Cardiac muscle cell (in vitro differentiated cells and primary cell): ENCODE measurements at regions not wholly inside any gene's neighbourhood (a gene's known extent, or its start where the extent isn't known, plus 50 kb on each side); places are given as distances from the start of the nearest gene placed in this dataset.

Experiments
- DNase-seq, 2 donors: peaks; one replicate each; pipeline versions ENCODE4 v3.0.0 to v3.0.0-alpha.2; 2010 to 2017; ENCODE audit warnings: low read depth in 1 of 2, low spot score in 1 of 2
- H3K27ac ChIP-seq: fragments of 200-600 bp; sonication (generic); 2 replicates; pipeline ENCODE4 v1.5.1; 2016
- H3K27me3 ChIP-seq: fragments of 200-600 bp; sonication (generic); 2 replicates; pipeline ENCODE4 v1.6.0; 2016; ENCODE audit warnings: control low read depth
- H3K36me3 ChIP-seq: fragments of 200-600 bp; sonication (generic); 2 replicates; pipeline ENCODE4 v1.5.1; 2016; ENCODE audit warnings: control low read depth
- H3K4me1 ChIP-seq: fragments of 200-600 bp; sonication (generic); 2 replicates; pipeline ENCODE4 v1.8.1; 2017; ENCODE audit warnings: low read depth, mild to moderate bottlenecking, mixed run types
- H3K4me3 ChIP-seq: fragments of 200-600 bp; sonication (generic); 2 replicates; pipeline ENCODE4 v1.5.1; 2016; ENCODE audit warnings: mild to moderate bottlenecking
- H3K9me3 ChIP-seq: fragments of 200-600 bp; sonication (generic); 2 replicates; pipeline ENCODE4 v1.5.1; 2017; ENCODE audit warnings: low read depth, mild to moderate bottlenecking, control low read depth
- TF ChIP-seq, protein P1 (sequence below): IDR thresholded peaks from 2 replicates; pipeline ENCODE4 v1.5.1; 2012; ENCODE audit warnings: low read depth, mild to moderate bottlenecking, low read length

DNA sequence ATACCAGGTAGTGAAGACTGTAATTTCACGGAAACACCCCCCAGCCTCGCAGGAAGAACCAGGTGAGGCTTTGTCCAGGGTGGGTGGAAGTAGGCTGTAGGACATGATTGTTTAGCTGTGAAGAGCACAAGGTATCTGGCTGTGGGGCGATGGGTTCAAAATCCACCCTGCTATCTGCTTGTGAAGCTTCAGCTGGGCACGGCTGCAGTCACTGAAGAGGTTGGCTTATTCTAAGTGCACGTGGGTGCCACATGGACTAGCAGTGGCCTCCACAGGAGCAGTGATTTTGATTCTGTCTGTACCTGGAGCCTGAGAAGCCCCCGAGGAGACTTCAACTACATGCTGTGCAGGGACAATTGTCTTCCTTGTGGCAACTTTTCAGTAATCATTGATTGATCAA lies 254.1 kb downstream of the FGF9 start:
- Histone ChIP-seq H3K27me3 (no peaks in the 10 kb centered on the region), H3K4me3 (no peak overlapping the region), H3K27ac (no peak overlapping the region), H3K36me3 (no peaks in the 10 kb centered on the region), H3K4me1 (no peaks in the 10 kb centered on the region), H3K9me3 (no peaks in the 10 kb centered on the region)
- TF ChIP-seq, protein P1, sequence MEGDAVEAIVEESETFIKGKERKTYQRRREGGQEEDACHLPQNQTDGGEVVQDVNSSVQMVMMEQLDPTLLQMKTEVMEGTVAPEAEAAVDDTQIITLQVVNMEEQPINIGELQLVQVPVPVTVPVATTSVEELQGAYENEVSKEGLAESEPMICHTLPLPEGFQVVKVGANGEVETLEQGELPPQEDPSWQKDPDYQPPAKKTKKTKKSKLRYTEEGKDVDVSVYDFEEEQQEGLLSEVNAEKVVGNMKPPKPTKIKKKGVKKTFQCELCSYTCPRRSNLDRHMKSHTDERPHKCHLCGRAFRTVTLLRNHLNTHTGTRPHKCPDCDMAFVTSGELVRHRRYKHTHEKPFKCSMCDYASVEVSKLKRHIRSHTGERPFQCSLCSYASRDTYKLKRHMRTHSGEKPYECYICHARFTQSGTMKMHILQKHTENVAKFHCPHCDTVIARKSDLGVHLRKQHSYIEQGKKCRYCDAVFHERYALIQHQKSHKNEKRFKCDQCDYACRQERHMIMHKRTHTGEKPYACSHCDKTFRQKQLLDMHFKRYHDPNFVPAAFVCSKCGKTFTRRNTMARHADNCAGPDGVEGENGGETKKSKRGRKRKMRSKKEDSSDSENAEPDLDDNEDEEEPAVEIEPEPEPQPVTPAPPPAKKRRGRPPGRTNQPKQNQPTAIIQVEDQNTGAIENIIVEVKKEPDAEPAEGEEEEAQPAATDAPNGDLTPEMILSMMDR: no peak
- DNase-seq: no peak

DNA sequence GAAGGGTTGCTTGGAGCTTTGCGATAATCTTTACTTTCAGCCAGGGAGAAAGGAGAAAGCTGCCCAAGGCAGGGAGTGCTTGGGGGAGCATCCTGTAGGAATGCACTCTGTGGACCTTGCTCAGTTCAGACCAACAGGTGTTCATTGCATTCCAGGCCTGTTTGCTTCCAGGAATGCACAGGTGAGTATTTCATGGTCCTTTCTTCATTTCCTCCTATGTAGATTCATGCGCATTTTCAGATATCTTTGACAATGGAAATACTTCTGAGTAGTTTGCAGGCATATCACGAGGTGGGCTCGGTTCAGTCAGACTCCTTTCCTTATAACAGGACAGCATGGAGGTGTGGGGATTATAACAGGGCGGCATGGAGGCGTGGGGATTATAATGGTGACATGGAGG lies 254.8 kb downstream of the FGF9 start:
- H3K4me1 ChIP-seq: no peaks in the 10 kb centered on the region
- H3K27ac ChIP-seq: no peak overlapping the region
- no peak overlapping the region for H3K4me3 ChIP-seq
- TF ChIP-seq, protein P1: no peak
- no peak for DNase-seq
- H3K27me3 ChIP-seq: no peaks in the 10 kb centered on the region
- H3K36me3 ChIP-seq: no peaks in the 10 kb centered on the region
- no peaks in the 10 kb centered on the region for H3K9me3 ChIP-seq

DNA sequence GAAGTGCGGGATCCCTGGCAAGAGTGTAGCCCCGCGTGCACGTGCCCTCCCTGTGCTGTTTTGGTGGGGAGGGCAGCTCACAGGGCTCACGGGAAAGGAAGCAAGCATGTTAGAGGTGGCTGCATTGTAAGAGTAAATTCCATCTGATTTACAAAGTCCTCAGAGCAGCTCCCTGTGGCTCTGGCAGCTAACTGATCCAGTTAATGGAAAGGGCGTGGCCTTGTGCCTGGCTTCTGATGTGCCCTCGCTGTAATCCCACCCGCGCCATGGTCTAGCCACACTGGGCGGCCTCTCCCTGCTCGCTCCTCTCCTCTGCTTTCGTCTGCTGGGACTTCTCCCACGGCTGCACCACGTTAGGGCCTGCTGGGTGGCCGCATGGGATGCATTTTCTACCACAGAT lies 258.5 kb downstream of the FGF9 start:
- DNase-seq: no peak
- Histone ChIP-seq H3K27ac (no peak overlapping the region), H3K36me3 (no peaks in the 10 kb centered on the region), H3K4me3 (no peak overlapping the region), H3K9me3 (no peaks in the 10 kb centered on the region), H3K4me1 (no peaks in the 10 kb centered on the region), H3K27me3 (no peaks in the 10 kb centered on the region)
- TF ChIP-seq, protein P1: no peak

DNA sequence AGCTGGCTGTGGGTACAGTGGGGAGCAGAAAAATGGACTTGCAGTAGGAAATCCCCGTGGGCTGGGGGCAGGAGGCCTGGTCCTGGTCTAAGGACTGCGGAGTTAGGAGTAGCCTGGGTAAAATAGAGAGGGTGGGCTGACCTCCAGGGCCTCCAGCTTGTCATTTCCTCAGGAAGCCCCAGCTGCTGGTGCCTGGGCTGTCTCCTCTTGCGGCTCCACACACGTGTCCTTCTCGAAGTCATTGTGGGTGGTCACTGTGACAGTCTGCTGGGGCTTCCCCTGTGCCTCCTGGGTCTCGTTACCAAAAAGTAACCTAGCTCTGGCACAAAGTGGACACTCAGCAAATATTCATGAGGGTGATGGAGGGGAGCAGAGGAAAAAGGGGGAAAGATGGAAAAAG lies 259.7 kb downstream of the FGF9 start:
- TF ChIP-seq, protein P1: no peak
- Histone ChIP-seq H3K4me3 (no peak overlapping the region), H3K4me1 (no peaks in the 10 kb centered on the region), H3K9me3 (no peaks in the 10 kb centered on the region), H3K27me3 (no peaks in the 10 kb centered on the region), H3K27ac (no peak overlapping the region), H3K36me3 (no peaks in the 10 kb centered on the region)
- DNase-seq: no peak

DNA sequence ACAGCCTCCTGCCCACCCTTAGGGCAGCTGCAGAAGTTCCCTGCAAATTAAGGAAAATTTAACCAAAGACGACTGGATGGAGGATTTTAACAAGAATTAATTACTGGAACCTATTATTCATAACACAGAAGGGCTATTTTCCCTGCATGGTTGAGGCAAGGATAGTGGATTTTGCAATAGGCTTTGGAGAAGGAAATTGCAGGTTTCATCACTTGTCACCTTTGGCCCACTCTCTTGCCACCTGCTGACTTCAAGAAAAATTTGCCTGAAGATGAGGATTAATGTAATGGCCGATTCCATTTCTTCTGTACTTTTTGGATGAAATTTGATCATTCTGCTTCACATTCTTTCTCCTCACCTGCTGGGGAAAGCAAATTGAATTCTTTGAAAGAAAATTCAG lies 261.7 kb downstream of the FGF9 start:
- Histone ChIP-seq H3K9me3 (no peaks in the 10 kb centered on the region), H3K27me3 (no peaks in the 10 kb centered on the region), H3K4me3 (no peak overlapping the region), H3K36me3 (no peaks in the 10 kb centered on the region), H3K27ac (no peak overlapping the region), H3K4me1 (no peaks in the 10 kb centered on the region)
- TF ChIP-seq, protein P1: no peak
- DNase-seq: no peak

DNA sequence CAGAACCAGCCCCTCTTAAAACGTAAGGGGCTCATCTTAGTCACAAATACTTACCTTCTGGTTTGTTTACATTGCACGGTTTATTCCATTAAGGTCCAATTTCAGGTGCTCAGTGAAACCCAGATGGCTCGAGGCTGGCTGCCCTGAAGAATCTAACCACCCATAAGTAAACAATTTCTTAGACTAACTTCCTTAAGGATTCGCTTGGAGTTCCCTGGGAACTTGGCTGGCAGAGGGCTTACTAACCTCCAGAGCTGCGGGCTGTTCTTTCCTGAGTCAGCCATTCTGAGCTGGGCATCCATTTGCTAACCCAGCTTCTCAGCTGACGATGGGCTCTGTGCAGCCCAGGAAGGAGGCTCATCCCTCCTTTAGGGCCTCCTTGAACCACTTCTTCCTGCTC lies 262.1 kb downstream of the FGF9 start:
- Histone ChIP-seq H3K27ac (no peak overlapping the region), H3K4me1 (no peaks in the 10 kb centered on the region), H3K36me3 (no peaks in the 10 kb centered on the region), H3K4me3 (no peak overlapping the region), H3K9me3 (no peaks in the 10 kb centered on the region), H3K27me3 (no peaks in the 10 kb centered on the region)
- DNase-seq: no peak
- TF ChIP-seq, protein P1: no peak
